AML-193 (cell line): ENCODE measurements at regions not wholly inside any gene's neighbourhood (a gene's known extent, or its start where the extent isn't known, plus 50 kb on each side); places are given as distances from the start of the nearest gene placed in this dataset.
"Not testable (repeated sequence)": the region's sequence is repeated elsewhere in the genome, so short reads cannot be mapped to it uniquely, and the experiment has no call there.

Source experiments
- DNase-seq, 2 experiments: peaks; one replicate each; lab custom pipeline; 2025; lab: John Stamatoyannopoulos, UW

DNA sequence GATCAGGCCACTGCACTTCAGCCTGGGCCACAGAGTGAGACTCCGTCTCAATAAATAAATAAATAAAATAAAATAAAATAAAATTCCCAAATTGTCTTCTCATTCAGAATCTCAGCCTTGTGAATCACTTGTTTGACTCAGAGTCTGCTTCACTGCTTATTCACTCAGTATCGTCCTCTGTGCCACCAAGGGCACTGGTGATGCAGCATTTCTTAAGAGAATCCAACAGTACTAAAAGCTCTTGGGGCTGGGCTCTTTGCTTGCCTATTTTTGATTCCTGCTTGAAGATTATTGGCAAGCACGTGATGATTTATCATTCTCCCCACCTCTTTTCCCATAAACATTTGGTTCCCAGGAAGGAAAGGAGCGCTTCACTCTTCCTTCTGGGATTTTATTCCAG, 54.8 kb upstream of the HMGB1 start:
- no peak for DNase-seq

GRCh38 chr13:30523211-30523610, 57.5 kb upstream of the HMGB1 start:
- DNase-seq, result no peak

DNA sequence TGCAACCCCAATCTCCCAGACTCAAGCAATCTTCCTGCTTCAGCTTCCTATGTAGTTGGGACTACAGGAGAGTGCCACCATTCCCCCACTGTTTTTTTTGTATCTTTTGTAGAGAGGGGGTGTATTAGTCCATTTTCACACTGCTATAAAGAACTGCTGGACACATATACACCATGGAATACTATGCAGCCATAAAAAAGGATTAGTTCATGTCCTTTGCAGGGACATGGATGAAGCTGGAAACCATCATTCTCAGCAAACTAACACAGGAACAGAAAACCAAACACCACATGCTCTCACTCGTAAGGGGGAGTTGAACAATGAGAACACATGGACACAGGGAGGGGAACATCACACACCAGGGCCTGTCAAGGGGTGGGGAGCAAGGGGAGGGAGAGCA, 58.1 kb upstream of the HMGB1 start:
- DNase-seq, result not testable (repeated sequence)

- DNase-seq, result not testable (repeated sequence)
Observed at GRCh38 chr13:30525212-30525611, 59.5 kb upstream of the HMGB1 start.

- no peak for DNase-seq
Observed at GRCh38 chr13:30526612-30527495, 61.1 kb upstream of the HMGB1 start.

DNA sequence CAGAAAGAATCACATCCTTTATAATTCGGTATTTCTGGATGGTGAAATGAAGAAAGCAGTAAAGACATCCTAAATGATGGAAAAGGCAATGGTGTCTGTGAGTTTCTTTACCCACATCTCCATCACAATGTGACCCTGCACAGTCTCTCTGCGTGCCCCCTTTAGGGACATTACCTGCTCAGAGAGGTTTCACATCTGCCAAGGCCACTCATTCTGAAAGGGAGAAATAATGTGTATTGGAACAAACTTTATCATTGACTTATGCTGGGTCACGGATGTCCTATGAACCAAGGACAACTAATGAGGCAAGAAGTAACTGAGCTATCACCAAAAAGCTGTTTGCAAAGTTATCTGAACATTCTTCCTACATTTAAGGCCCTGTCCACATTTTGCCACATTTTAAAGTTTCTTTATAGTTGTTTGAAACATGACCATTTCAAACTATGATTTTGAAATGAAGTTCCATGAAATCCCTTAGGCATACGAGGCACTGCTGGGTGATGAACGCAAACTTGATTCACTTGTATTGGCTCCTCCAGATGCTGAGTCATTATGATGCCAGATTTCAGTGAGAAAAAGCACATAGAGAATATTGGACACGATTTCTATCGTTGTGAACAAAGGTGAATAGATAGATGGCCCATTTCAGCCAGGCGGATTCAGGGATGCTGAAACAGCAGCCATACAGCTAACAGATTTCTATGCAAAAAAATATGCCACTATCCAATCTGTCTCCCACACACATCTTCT, 63.5 kb upstream of the HMGB1 start:
- DNase-seq, result no peak

GRCh38 chr13:30535046-30535445, 69.3 kb upstream of the HMGB1 start:
- no peak for DNase-seq

DNA sequence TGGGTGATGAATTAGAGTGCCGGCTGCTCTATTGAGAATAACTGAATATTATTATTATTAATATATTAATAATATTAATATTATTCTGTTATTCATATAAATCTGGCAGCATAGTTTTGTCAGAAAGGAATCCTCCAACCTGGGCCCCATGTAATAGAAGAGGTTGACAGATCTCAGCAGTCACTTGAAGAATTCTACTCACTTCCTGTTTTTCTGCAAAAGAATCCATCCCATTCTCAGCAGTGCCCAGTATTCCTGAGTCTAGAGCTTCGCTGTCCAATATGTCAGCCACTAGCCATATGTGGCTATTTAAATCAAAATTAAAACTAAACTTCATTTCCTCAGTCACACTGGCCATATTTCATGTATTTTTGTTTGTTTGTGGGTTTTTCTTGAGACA, 72.4 kb upstream of the USPL1 start:
- DNase-seq, result no peak

DNA sequence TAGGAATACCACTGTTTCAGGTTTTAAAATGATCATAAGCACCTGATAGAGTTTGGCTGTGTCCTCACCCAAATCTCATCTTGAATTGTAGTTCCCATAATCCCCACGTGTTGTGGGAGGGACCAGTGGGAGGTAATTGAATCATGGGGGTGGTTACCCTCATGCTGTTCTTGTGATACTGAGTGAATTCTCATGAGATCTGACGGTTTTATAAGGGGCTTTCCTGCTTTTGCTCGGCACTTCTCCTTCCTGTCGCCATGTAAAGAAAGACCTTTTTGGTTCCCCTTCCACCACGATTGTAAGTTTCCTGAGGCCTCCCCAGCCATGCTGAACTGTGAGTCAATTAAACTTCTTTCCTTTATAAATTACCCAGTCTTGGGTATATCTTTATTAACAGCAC, 69.7 kb upstream of the USPL1 start:
- not testable (repeated sequence) for DNase-seq

GRCh38 chr13:30551189-30551588, 66.5 kb upstream of the USPL1 start:
- DNase-seq, result peak; percentile 73 to 76

GRCh38 chr13:30552567-30552966, 65.2 kb upstream of the USPL1 start:
- DNase-seq, result no peak

DNA sequence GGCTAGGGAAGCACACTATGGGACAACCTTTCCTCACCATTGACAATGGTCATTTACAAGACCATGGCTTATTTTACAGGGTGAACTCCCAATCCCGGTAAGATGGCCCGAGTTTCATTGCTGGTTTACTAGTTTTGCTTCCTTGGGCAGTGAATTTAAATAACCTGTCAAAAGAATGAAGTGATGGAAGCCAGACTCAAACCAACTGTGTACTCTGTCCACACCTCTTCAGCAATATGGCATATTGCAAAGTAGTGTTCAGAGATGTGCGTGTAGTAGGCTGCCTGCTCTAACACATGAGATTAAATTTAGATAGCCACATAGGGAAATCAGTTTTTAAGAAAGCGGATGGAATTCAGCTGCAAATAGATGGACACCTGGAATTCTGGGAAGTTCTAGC, 58.4 kb upstream of the USPL1 start:
- no peak for DNase-seq

DNA sequence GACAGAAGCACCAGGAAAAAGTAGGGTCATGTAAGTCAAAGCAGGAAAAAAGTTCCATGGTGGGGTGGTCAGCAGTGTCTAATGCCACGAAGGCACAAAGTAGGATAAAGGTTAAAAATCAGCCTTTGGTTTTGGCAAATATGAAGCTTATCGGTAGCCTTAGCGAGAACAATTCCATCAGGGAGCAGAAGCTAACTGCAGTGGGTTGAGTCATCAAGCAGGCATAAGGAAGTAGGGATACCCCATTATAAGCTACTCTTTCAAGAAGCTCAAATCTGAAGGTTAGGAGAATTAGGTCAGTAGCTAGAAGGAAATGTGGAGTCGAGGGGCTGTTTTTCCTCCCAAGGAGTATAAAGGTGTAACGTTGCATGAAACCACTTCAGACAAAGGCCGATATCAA, 57.5 kb upstream of the USPL1 start:
- DNase-seq, result no peak

DNA sequence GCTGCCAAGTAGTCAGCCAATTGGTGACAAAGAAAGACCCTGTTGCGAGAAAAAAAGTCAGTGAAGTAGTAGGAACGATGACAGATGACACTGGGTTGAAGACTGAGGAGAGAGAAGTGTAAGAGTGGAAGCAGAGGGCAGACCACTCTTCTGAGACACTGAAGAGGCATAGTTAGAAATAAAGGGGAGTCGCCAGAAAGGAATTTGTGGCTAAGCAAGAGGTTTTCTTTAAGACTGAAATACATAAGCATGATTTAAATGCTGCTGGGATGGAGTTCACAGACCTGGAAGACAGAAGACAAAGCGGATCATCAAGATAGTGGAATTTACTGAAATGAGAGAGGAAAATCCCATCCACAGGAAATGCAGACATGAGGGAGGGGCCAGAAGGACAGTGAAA, 56.2 kb upstream of the USPL1 start:
- no peak for DNase-seq

DNA sequence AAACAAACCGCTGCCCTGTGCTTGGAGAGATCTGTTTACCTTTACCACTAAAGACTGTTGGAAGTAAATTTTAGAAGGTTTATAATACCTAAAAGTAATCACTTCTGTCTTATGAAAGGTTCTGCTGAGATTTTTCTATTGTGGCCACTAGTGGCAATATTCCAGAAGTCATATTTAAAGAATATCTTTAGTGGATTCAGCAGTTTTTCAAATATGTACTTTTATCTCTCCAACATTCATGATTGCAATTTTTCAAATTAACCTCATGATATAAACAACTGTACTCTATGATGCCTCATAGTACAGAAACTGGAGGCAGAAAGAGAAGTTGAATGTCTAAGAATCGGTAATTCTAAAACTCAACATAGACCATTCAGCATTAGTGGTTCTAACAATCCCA, 53.2 kb upstream of the USPL1 start:
- DNase-seq, result no peak

GRCh38 chr13:30565658-30566057, 52.1 kb upstream of the USPL1 start:
- DNase-seq, result no peak

- no peak for DNase-seq
Observed at GRCh38 chr13:30567072-30567471, 50.6 kb upstream of the USPL1 start.
